Peyer's patch (tissue), 4 donors: ENCODE measurements at regions not wholly inside any gene's neighbourhood (a gene's known extent, or its start where the extent isn't known, plus 50 kb on each side); places are given as distances from the start of the nearest gene placed in this dataset.

Source experiments
- POLR2A ChIP-seq, 2 donors: fragments of 450-650 bp; IDR thresholded peaks; one replicate each; pipeline ENCODE4 v1.5.1; 2017; ENCODE audit warnings: antibody characterized with exemption in 2 of 2, mild to moderate bottlenecking in 2 of 2, moderate library complexity in 2 of 2
- TF ChIP-seq, protein P1 (sequence below), 6 experiments: fragments of 450-650 bp in 4 of 6; fragments of 200-600 bp in 2 of 6; sonication (generic) in 1 of 6; IDR thresholded peaks; one replicate each; pipeline ENCODE4 v1.5.1; 2017 to 2019; ENCODE audit warnings: antibody characterized with exemption in 6 of 6, mild to moderate bottlenecking in 3 of 6, moderate library complexity in 1 of 6

DNA sequence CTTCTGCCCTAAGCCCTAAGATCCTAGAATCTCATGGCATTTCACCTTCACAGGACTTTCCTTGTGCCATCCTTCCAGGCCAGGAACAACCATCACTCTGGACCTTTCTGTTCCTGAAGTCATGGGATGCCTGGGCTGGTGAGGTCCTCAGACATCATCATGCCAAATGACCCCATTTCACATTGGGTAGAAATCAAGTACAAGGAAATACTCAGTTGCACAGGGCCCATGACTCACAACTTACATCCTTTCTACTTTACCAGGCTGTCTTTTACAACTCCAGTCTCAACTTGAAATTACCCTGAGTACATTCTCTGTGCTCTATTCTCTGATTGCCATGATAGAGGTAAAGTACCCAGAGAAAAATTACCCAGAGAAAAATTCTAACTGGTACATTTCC, 167.1 kb downstream of the PIK3R1 start:
- TF ChIP-seq POLR2A (IDR thresholded peaks at IDR 0.05) = no peak
- TF ChIP-seq, protein P1, sequence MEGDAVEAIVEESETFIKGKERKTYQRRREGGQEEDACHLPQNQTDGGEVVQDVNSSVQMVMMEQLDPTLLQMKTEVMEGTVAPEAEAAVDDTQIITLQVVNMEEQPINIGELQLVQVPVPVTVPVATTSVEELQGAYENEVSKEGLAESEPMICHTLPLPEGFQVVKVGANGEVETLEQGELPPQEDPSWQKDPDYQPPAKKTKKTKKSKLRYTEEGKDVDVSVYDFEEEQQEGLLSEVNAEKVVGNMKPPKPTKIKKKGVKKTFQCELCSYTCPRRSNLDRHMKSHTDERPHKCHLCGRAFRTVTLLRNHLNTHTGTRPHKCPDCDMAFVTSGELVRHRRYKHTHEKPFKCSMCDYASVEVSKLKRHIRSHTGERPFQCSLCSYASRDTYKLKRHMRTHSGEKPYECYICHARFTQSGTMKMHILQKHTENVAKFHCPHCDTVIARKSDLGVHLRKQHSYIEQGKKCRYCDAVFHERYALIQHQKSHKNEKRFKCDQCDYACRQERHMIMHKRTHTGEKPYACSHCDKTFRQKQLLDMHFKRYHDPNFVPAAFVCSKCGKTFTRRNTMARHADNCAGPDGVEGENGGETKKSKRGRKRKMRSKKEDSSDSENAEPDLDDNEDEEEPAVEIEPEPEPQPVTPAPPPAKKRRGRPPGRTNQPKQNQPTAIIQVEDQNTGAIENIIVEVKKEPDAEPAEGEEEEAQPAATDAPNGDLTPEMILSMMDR (IDR thresholded peaks at IDR 0.05) = no peak
